Mesendoderm (in vitro differentiated cells): ENCODE measurements at regions not wholly inside any gene's neighbourhood (a gene's known extent, or its start where the extent isn't known, plus 50 kb on each side); places are given as distances from the start of the nearest gene placed in this dataset.

Experiments
- DNase-seq: peaks from one replicate; pipeline ENCODE4 v3.0.0; 2013
- H2AK5ac ChIP-seq: 2 replicates; pipeline ENCODE4 v1.6.1; 2013; ENCODE audit warnings: low read length, inconsistent platforms
- H2BK120ac ChIP-seq: 2 replicates; pipeline ENCODE4 v1.6.1; 2013; ENCODE audit warnings: low read depth, mild to moderate bottlenecking, low read length, moderate library complexity, mixed read lengths
- H2BK15ac ChIP-seq: replicated peaks from 2 replicates; pipeline ENCODE4 v1.6.1; 2013; ENCODE audit warnings: low read depth, mild to moderate bottlenecking, moderate library complexity
- H2BK5ac ChIP-seq: 2 replicates; pipeline ENCODE4 v1.6.1; 2013; ENCODE audit warnings: low read length, inconsistent platforms
- H3K18ac ChIP-seq: 2 replicates; pipeline ENCODE4 v1.6.1; 2013; ENCODE audit warnings: mild to moderate bottlenecking, low read length, mixed read lengths
- H3K23ac ChIP-seq: one replicate; pipeline ENCODE4 v1.6.1; 2013; ENCODE audit warnings: low read length
- H3K27ac ChIP-seq: 2 replicates; pipeline ENCODE4 v1.5.1; 2013; ENCODE audit warnings: low read depth, mild to moderate bottlenecking, inconsistent platforms, low read length, moderate library complexity
- H3K27me3 ChIP-seq: 2 replicates; pipeline ENCODE4 v1.6.1; 2013; ENCODE audit warnings: low read length, control low read depth, mild to moderate bottlenecking, inconsistent platforms; ENCODE audit not compliant: insufficient read depth, poor library complexity
- H3K36me3 ChIP-seq: 2 replicates; pipeline ENCODE4 v1.6.1; 2013; ENCODE audit warnings: low read length, inconsistent platforms; ENCODE audit not compliant: control insufficient read depth, insufficient read depth
- H3K4ac ChIP-seq: one replicate; pipeline ENCODE4 v1.6.1; 2013; ENCODE audit warnings: low read depth, mild to moderate bottlenecking, low read length, moderate library complexity
- H3K4me1 ChIP-seq: 2 replicates; pipeline ENCODE4 v1.6.1; 2013; ENCODE audit warnings: low read depth, low read length, inconsistent platforms; ENCODE audit not compliant: control insufficient read depth
- H3K4me2 ChIP-seq: 2 replicates; pipeline ENCODE4 v1.6.1; 2013; ENCODE audit warnings: low read length
- H3K4me3 ChIP-seq: 2 replicates; pipeline ENCODE4 v1.5.1; 2013; ENCODE audit warnings: mild to moderate bottlenecking, low read length
- H3K56ac ChIP-seq: one replicate; pipeline ENCODE4 v1.6.1; 2013; ENCODE audit warnings: low read length
- H3K79me1 ChIP-seq: 2 replicates; pipeline ENCODE4 v1.6.1; 2013; ENCODE audit warnings: low read length, inconsistent platforms
- H3K79me2 ChIP-seq: 2 replicates; pipeline ENCODE4 v1.6.1; 2013; ENCODE audit warnings: mild to moderate bottlenecking, low read length; ENCODE audit not compliant: control insufficient read depth, insufficient read depth
- H3K9ac ChIP-seq: 2 replicates; pipeline ENCODE4 v1.6.1; 2013; ENCODE audit warnings: low read length, inconsistent platforms
- H4K5ac ChIP-seq: one replicate; pipeline ENCODE4 v1.6.1; 2013; ENCODE audit warnings: low read length
- H4K8ac ChIP-seq: one replicate; pipeline ENCODE4 v1.6.1; 2013; ENCODE audit warnings: low read depth, mild to moderate bottlenecking, control low read depth, low read length, moderate library complexity
- WGBS: extraction: QIAGEN DNeasy Blood & Tissue Kit; methylation state at CpG from one replicate; pipeline ENCODE4 v1.1.7; 2013; ENCODE audit warnings: low lambda C conversion rate, missing lambda C conversion rate; ENCODE audit not compliant: insufficient coverage; ENCODE audit errors: extremely low coverage; 5-methylcytosine and 5-hydroxymethylcytosine counted together

DNA sequence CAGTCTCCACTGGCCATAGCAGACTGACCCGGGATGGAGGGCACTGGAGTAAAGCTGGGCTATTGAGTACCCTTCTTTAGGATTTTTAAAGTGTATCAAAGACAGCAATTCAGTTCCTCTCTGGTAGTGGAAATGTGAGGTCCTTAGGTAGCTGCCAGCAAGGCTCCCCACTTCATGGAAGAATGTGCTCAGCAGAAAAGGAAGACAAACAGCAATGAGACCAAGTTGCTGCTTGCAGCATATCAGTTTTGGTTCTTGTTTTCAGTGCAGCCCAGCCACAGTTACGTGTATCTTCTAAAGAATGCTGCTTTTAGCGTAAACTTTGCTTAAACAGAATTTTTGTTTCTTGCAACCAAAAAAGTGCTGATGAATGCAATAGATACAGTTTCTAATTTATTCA, 374.0 kb upstream of the CBLB start:
- DNase-seq, result no peak
- H2BK15ac ChIP-seq, result no peak overlapping the region
- no peak overlapping the region for H3K4me2 ChIP-seq
- H3K4me1 ChIP-seq, result peaks cover 3% of the 10 kb centered on the region
- H3K27ac ChIP-seq, result no peak overlapping the region
- no CpG with 5 or more reads among the region's 3 CpGs for WGBS
- no peaks in the 10 kb centered on the region for H3K79me1 ChIP-seq
- no peak overlapping the region for H3K9ac ChIP-seq
- H2AK5ac ChIP-seq, result no peak overlapping the region
- H3K18ac ChIP-seq, result peak overlapping the region; percentile 40
- no peak overlapping the region for H4K5ac ChIP-seq
- H3K27me3 ChIP-seq, result no peaks in the 10 kb centered on the region
- no peak overlapping the region for H2BK5ac ChIP-seq
- H3K36me3 ChIP-seq, result no peaks in the 10 kb centered on the region
- H2BK120ac ChIP-seq, result no peak overlapping the region
- no peak overlapping the region for H4K8ac ChIP-seq
- H3K23ac ChIP-seq, result no peak overlapping the region
- H3K4ac ChIP-seq, result no peak overlapping the region
- no peak overlapping the region for H3K4me3 ChIP-seq
- no peaks in the 10 kb centered on the region for H3K79me2 ChIP-seq
- H3K56ac ChIP-seq, result no peak overlapping the region

DNA sequence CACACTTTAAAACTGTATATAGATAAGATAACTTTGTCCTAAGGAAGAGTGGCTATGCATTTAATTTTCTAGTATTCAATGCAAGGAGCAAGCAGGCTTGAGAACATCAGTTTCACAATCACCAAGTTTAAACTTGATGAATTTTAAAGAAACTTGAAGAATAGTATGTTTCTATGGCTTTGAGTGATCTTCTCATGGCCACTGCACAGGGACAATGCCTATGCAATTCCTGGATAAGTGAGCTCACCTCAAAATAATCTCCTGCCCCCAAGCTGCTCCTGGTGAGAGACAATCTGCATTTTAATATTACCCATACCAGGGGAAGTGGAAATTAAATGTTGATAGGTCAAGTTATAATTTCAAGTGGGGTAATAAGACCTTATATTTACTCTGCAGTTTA, 376.6 kb upstream of the CBLB start:
- H2BK5ac ChIP-seq, result no peak overlapping the region
- no peaks in the 10 kb centered on the region for H3K36me3 ChIP-seq
- H4K8ac ChIP-seq, result no peak overlapping the region
- DNase-seq, result peak; percentile 38
- no peaks in the 10 kb centered on the region for H3K79me2 ChIP-seq
- no peak overlapping the region for H3K4me3 ChIP-seq
- H3K9ac ChIP-seq, result no peak overlapping the region
- H3K79me1 ChIP-seq, result no peaks in the 10 kb centered on the region
- no peak overlapping the region for H3K18ac ChIP-seq
- peaks cover 3% of the 10 kb centered on the region for H3K4me1 ChIP-seq
- no peak overlapping the region for H3K56ac ChIP-seq
- no peak overlapping the region for H2BK15ac ChIP-seq
- H3K23ac ChIP-seq, result no peak overlapping the region
- no peak overlapping the region for H2AK5ac ChIP-seq
- H3K4me2 ChIP-seq, result no peak overlapping the region
- H3K4ac ChIP-seq, result no peak overlapping the region
- no peak overlapping the region for H4K5ac ChIP-seq
- no peaks in the 10 kb centered on the region for H3K27me3 ChIP-seq
- no peak overlapping the region for H2BK120ac ChIP-seq
- H3K27ac ChIP-seq, result no peak overlapping the region

DNA sequence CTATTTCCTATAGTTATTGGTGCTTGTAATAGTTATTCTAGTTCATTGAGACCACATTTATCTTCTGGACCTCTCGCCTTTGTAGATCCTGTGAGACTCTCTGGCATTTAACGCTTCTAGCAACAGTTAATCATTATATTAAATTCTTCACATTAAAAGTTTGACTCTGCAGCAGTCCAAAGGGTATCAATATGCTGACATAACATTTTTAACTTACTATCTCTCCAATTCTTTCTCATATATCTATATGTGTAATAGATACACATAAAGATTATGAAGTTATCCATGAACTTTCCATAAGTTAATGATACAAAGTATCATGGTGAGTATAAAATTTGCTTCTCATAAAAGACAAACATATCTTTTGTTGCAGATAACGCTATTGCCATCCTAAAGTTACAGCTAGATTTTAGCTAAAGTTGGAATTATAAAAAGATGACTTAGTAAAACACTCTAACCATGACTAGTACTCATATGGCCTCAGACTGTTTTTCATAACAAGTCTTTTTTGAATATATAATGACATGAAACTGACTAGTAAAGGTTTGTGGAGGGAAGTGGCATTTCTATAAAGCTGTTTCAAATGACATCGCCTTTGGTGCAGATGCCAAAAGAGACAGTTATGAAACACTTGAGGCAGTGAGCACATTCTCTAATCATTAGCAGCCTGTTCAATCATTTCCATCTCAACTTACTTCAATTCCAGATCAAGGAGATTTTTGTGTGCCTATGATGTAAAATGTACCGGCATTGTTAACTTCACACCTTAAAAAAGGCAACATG, 379.3 kb upstream of the CBLB start:
- H3K27me3 ChIP-seq, result no peaks in the 10 kb centered on the region
- H3K79me1 ChIP-seq, result no peaks in the 10 kb centered on the region
- no peak overlapping the region for H3K18ac ChIP-seq
- no peak overlapping the region for H4K5ac ChIP-seq
- H3K4ac ChIP-seq, result no peak overlapping the region
- H2BK5ac ChIP-seq, result no peak overlapping the region
- H4K8ac ChIP-seq, result no peak overlapping the region
- H3K23ac ChIP-seq, result no peak overlapping the region
- no peak overlapping the region for H2BK15ac ChIP-seq
- H3K56ac ChIP-seq, result no peak overlapping the region
- peaks cover 1% of the 10 kb centered on the region for H3K36me3 ChIP-seq
- H3K27ac ChIP-seq, result no peak overlapping the region
- H2BK120ac ChIP-seq, result no peak overlapping the region
- no peaks in the 10 kb centered on the region for H3K79me2 ChIP-seq
- H2AK5ac ChIP-seq, result no peak overlapping the region
- H3K9ac ChIP-seq, result no peak overlapping the region
- no CpG with 5 or more reads among the region's 5 CpGs for WGBS
- DNase-seq, result no peak
- H3K4me1 ChIP-seq, result peaks cover 3% of the 10 kb centered on the region
- no peak overlapping the region for H3K4me2 ChIP-seq
- no peak overlapping the region for H3K4me3 ChIP-seq

DNA sequence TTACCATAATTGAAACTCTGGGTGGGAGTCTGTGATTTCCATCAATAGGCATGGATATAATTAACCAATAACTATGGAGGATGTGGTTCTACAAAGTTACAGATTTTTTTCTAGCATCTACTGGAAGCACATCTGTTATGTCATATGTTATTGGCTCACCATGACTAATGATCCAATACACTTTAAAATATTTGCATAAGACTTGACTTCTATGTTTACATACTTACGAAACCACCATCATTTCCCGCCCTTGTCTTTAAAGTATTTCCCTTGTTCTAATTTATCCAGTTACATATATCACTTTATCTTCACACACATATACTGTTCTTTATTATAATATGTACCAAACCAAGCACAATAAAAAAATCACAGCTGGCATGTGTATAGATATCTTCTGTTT, 380.3 kb upstream of the CBLB start:
- no peak overlapping the region for H3K4me3 ChIP-seq
- no peak overlapping the region for H3K4me2 ChIP-seq
- H2BK15ac ChIP-seq, result no peak overlapping the region
- no peak for DNase-seq
- no peak overlapping the region for H3K4ac ChIP-seq
- no peak overlapping the region for H3K56ac ChIP-seq
- H3K23ac ChIP-seq, result no peak overlapping the region
- H3K9ac ChIP-seq, result no peak overlapping the region
- no peak overlapping the region for H4K8ac ChIP-seq
- no peak overlapping the region for H4K5ac ChIP-seq
- no peaks in the 10 kb centered on the region for H3K27me3 ChIP-seq
- peaks cover 3% of the 10 kb centered on the region for H3K4me1 ChIP-seq
- H2AK5ac ChIP-seq, result no peak overlapping the region
- H3K36me3 ChIP-seq, result peaks cover 1% of the 10 kb centered on the region
- no peaks in the 10 kb centered on the region for H3K79me1 ChIP-seq
- no peak overlapping the region for H3K18ac ChIP-seq
- H2BK5ac ChIP-seq, result no peak overlapping the region
- H3K27ac ChIP-seq, result no peak overlapping the region
- H2BK120ac ChIP-seq, result no peak overlapping the region
- 100% methylated on average over 2 of the region's 2 CpGs for WGBS
- no peaks in the 10 kb centered on the region for H3K79me2 ChIP-seq

DNA sequence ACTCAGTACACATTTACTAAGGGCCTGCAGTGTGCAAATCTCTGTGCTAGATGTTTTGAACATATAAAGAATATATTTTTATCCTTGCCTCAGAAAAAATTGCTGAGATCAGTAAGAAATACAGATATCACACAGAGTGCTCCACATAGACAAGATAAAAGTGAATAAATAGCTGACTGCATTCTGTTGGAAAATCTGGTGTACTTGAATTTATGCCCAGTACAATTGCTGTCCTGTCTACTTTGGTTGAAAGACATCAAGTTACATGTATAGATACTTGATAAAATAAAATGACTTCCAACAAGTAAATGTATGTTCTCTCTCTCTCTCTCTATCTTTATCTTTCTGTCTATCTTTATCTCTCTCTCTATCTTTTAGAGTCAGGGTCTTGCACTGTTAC, 381.2 kb upstream of the CBLB start:
- no peak overlapping the region for H4K5ac ChIP-seq
- H2BK15ac ChIP-seq, result no peak overlapping the region
- peaks cover 1% of the 10 kb centered on the region for H3K36me3 ChIP-seq
- peaks cover 3% of the 10 kb centered on the region for H3K4me1 ChIP-seq
- no peaks in the 10 kb centered on the region for H3K79me1 ChIP-seq
- no peak overlapping the region for H3K23ac ChIP-seq
- no peak overlapping the region for H3K4ac ChIP-seq
- no peak overlapping the region for H3K27ac ChIP-seq
- H3K56ac ChIP-seq, result no peak overlapping the region
- H3K4me3 ChIP-seq, result no peak overlapping the region
- no peaks in the 10 kb centered on the region for H3K79me2 ChIP-seq
- no peak overlapping the region for H3K9ac ChIP-seq
- no peak overlapping the region for H4K8ac ChIP-seq
- H3K4me2 ChIP-seq, result no peak overlapping the region
- no peak overlapping the region for H3K18ac ChIP-seq
- no peak overlapping the region for H2AK5ac ChIP-seq
- H2BK120ac ChIP-seq, result no peak overlapping the region
- no peak overlapping the region for H2BK5ac ChIP-seq
- H3K27me3 ChIP-seq, result no peaks in the 10 kb centered on the region
- DNase-seq, result no peak
